Fibroblast of lung (primary cell): ENCODE measurements at regions not wholly inside any gene's neighbourhood (a gene's known extent, or its start where the extent isn't known, plus 50 kb on each side); places are given as distances from the start of the nearest gene placed in this dataset.

Source experiments
- DNase-seq, 2 donors: peaks; one replicate each; pipeline versions ENCODE4 v3.0.0 to v3.0.0-alpha.2; 2010; ENCODE audit warnings: low read depth in 2 of 2
- H2AFZ ChIP-seq: 2 replicates; pipeline ENCODE4 v1.5.1; 2012; ENCODE audit warnings: low read length, control low read depth, inconsistent platforms
- H3K27ac ChIP-seq: 2 replicates; pipeline ENCODE4 v1.5.1; 2011; ENCODE audit warnings: low read length, control low read depth; ENCODE audit not compliant: insufficient read depth
- H3K27me3 ChIP-seq: 2 replicates; pipeline ENCODE4 v1.5.1; 2011; ENCODE audit warnings: mild to moderate bottlenecking, low read length; ENCODE audit not compliant: control insufficient read depth, insufficient read depth
- H3K36me3 ChIP-seq: 2 replicates; pipeline ENCODE4 v1.5.1; 2011; ENCODE audit warnings: low read length; ENCODE audit not compliant: control insufficient read depth, insufficient read depth
- H3K4me1 ChIP-seq: 2 replicates; pipeline ENCODE4 v1.5.1; 2011; ENCODE audit warnings: low read length; ENCODE audit not compliant: control insufficient read depth, insufficient read depth; ENCODE audit errors: extremely low read depth
- H3K4me2 ChIP-seq: 2 replicates; pipeline ENCODE4 v1.5.1; 2011; ENCODE audit warnings: low read length, control low read depth; ENCODE audit not compliant: insufficient read depth; ENCODE audit errors: extremely low read depth
- H3K4me3 ChIP-seq, 4 experiments: fragments of 200-600 bp in 1 of 4; sonication (generic) in 1 of 4; replicated peaks in 1 of 4; 2 replicates each; pipeline ENCODE4 v1.5.1; 2011 to 2016; ENCODE audit warnings: low read length in 4 of 4, low read depth in 3 of 4, mild to moderate bottlenecking in 3 of 4, control low read depth in 2 of 4, inconsistent platforms in 1 of 4, mixed read lengths in 1 of 4; ENCODE audit not compliant: insufficient read depth in 1 of 4; ENCODE audit errors: control extremely low read depth in 1 of 4
- H3K79me2 ChIP-seq: 2 replicates; pipeline ENCODE4 v1.5.1; 2012; ENCODE audit warnings: mild to moderate bottlenecking, low read length, inconsistent platforms; ENCODE audit not compliant: control insufficient read depth, insufficient read depth
- H3K9ac ChIP-seq: 2 replicates; pipeline ENCODE4 v1.5.1; 2011; ENCODE audit warnings: mild to moderate bottlenecking, low read length, control low read depth; ENCODE audit not compliant: insufficient read depth
- H3K9me3 ChIP-seq: 2 replicates; pipeline ENCODE4 v1.5.1; 2012; ENCODE audit warnings: low read depth, low read length; ENCODE audit not compliant: control insufficient read depth, insufficient read depth
- H4K20me1 ChIP-seq: 2 replicates; pipeline ENCODE4 v1.5.1; 2011; ENCODE audit warnings: low read length; ENCODE audit not compliant: control insufficient read depth, insufficient read depth; ENCODE audit errors: extremely low read depth
- EZH2 ChIP-seq: IDR thresholded peaks from 2 replicates; pipeline ENCODE4 v1.5.1; 2012; ENCODE audit warnings: low read length, control low read depth, mild to moderate bottlenecking; ENCODE audit errors: missing control alignments
- TF ChIP-seq, protein P1 (sequence below), 2 donors: IDR thresholded peaks in 1 of 2; conservative IDR thresholded peaks in 1 of 2; 1 replicate in 1 of 2; 2 replicates in 1 of 2; pipeline ENCODE4 v1.5.1; 2011 to 2012; ENCODE audit warnings: low read length in 2 of 2, control low read depth in 1 of 2, inconsistent platforms in 1 of 2, low read depth in 1 of 2, mild to moderate bottlenecking in 1 of 2

DNA sequence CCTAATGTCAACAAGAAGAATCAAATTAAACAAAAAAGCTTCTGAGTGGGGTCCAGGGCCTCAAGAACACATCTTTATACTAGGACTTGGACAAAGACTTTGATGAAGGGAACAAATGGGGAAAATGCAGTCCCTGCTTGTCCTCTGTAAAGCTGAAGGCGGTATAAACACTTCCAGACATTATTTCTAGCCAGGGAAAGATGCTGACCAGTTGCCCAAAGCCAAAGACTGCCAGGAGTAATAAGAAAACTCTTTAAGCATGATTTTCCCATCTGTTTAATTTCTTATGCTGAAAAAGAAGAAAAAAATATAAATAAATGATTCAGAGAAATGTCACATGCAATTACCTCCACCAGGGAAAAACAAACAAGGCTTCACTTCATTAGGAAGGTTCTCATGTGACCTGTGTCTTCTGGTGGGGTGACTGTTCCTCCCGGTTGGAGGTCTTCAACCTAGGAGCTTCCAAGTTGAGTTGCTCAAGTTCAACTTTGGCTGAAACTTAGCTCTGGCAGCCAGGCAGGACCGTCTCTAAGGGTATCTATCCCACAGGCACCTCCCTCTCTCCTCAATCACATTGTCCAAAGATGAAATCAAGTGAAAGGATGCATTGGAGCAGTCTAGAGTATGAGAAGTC lies 65.2 kb upstream of the KCNE2 start:
- Histone ChIP-seq H3K4me3 (no peak overlapping the region), H3K9ac (no peak overlapping the region), H3K4me1 (no peaks in the 10 kb centered on the region), H3K27me3 (peaks cover 4% of the 10 kb centered on the region), H3K27ac (no peak overlapping the region), H3K79me2 (no peaks in the 10 kb centered on the region), H4K20me1 (no peaks in the 10 kb centered on the region), H3K9me3 (no peaks in the 10 kb centered on the region), H3K36me3 (no peaks in the 10 kb centered on the region), H2AFZ (no peak overlapping the region), H3K4me2 (no peak overlapping the region)
- no peak for DNase-seq
- TF ChIP-seq, protein P1, sequence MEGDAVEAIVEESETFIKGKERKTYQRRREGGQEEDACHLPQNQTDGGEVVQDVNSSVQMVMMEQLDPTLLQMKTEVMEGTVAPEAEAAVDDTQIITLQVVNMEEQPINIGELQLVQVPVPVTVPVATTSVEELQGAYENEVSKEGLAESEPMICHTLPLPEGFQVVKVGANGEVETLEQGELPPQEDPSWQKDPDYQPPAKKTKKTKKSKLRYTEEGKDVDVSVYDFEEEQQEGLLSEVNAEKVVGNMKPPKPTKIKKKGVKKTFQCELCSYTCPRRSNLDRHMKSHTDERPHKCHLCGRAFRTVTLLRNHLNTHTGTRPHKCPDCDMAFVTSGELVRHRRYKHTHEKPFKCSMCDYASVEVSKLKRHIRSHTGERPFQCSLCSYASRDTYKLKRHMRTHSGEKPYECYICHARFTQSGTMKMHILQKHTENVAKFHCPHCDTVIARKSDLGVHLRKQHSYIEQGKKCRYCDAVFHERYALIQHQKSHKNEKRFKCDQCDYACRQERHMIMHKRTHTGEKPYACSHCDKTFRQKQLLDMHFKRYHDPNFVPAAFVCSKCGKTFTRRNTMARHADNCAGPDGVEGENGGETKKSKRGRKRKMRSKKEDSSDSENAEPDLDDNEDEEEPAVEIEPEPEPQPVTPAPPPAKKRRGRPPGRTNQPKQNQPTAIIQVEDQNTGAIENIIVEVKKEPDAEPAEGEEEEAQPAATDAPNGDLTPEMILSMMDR (conservative IDR thresholded peaks at IDR 0.05 in 1 of 2, IDR thresholded peaks at IDR 0.05 in 1 of 2; ENCODE audit: low read depth in 1 of 2, low read length in 2 of 2), result no peak
- no peak for TF ChIP-seq EZH2

DNA sequence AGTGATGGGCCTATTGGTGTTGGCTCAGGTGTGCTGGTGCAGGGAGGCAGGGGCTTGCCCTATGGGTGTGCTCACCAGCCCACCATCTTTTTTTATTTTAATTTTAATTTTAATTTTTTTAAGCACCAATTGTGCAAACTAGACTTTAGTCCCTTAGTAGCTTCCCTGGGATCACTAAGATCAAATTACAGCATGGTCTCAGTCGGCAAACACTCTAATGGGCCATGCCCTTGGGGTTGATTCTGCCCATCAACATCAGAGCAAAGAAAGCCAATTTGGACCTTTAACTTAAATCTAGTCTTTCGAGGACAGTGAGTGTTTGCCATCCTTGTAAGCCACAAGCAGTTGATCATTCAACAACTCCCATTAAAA lies 64.7 kb upstream of the KCNE2 start:
- H3K4me2 ChIP-seq, result no peak overlapping the region
- H4K20me1 ChIP-seq, result no peaks in the 10 kb centered on the region
- no peak overlapping the region for H3K9ac ChIP-seq
- H3K27me3 ChIP-seq, result peaks cover 4% of the 10 kb centered on the region
- TF ChIP-seq, protein P1 (conservative IDR thresholded peaks at IDR 0.05 in 1 of 2, IDR thresholded peaks at IDR 0.05 in 1 of 2; ENCODE audit: low read depth in 1 of 2, low read length in 2 of 2), result no peak
- TF ChIP-seq EZH2, result no peak
- no peak overlapping the region for H3K27ac ChIP-seq
- no peak overlapping the region for H2AFZ ChIP-seq
- H3K4me3 ChIP-seq, result no peak overlapping the region
- H3K79me2 ChIP-seq, result no peaks in the 10 kb centered on the region
- no peak for DNase-seq
- H3K36me3 ChIP-seq, result no peaks in the 10 kb centered on the region
- H3K9me3 ChIP-seq, result no peaks in the 10 kb centered on the region
- no peaks in the 10 kb centered on the region for H3K4me1 ChIP-seq

DNA sequence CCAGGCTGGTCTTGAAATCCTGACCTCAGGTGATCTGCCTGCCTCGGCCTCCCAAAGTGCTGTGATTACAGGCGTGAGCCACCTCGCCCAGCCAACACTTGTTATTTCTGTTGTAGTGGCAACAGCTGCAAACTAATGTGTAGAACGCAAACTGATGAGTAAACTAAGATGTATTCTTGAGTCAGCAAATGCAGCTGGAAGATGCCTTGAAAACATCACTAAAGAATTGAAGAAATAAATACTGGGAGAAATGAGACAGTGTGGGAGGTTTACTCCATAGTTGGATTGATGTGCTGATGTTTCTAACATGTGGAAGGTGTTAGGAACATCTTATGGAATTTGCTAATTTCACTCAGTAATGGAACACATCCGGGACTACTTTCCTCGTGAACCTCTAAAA lies 61.3 kb upstream of the KCNE2 start:
- H3K4me3 ChIP-seq, result no peak overlapping the region
- H3K4me2 ChIP-seq, result no peak overlapping the region
- no peaks in the 10 kb centered on the region for H3K9me3 ChIP-seq
- H3K4me1 ChIP-seq, result no peaks in the 10 kb centered on the region
- no peak overlapping the region for H3K9ac ChIP-seq
- H4K20me1 ChIP-seq, result no peaks in the 10 kb centered on the region
- H2AFZ ChIP-seq, result no peak overlapping the region
- H3K27me3 ChIP-seq, result no peaks in the 10 kb centered on the region
- no peaks in the 10 kb centered on the region for H3K36me3 ChIP-seq
- no peak overlapping the region for H3K27ac ChIP-seq
- no peak for TF ChIP-seq EZH2
- TF ChIP-seq, protein P1 (conservative IDR thresholded peaks at IDR 0.05 in 1 of 2, IDR thresholded peaks at IDR 0.05 in 1 of 2; ENCODE audit: low read depth in 1 of 2, low read length in 2 of 2), result no peak
- no peaks in the 10 kb centered on the region for H3K79me2 ChIP-seq
- DNase-seq, result no peak
